Panc1 (cell line): ENCODE measurements at regions not wholly inside any gene's neighbourhood (a gene's known extent, or its start where the extent isn't known, plus 50 kb on each side); places are given as distances from the start of the nearest gene placed in this dataset.

Experiments used
- ATAC-seq: fragments of 200-7000 bp; cut with Tn5 transposase; 2 replicates; pipeline ENCODE4 v1.9.1; 2020; ENCODE audit warnings: mild to moderate bottlenecking, moderate library complexity
- BruUV-seq: library from RNA; stranded (reverse); fragments of 400-500 nt; replicated peaks from 2 replicates; lab custom pipeline; 2021; lab: Mats Ljungman, UMichigan
- CTCF ChIA-PET: fragments of 300-600 bp; sonication (Branson Sonifier 250); formaldehyde crosslinking; loops from one replicate; lab custom pipeline; 2022; ENCODE audit warnings: antibody characterized with exemption; lab: Charles Lee
- POLR2A ChIA-PET: fragments of 300-600 bp; sonication (Branson Sonifier 250); formaldehyde crosslinking; loops from one replicate; lab custom pipeline; 2022; ENCODE audit warnings: antibody characterized with exemption; lab: Charles Lee
- DNase-seq: peaks from one replicate; pipeline ENCODE4 v3.0.0-alpha.2; 2010; ENCODE audit warnings: low read depth, low spot score
- H3K27ac ChIP-seq: 2 replicates; pipeline ENCODE4 v1.5.1; 2011; ENCODE audit warnings: mild to moderate bottlenecking, low read length, inconsistent platforms
- H3K27me3 ChIP-seq: fragments of 200-500 bp; sonication (Bioruptor generic); 2 replicates; pipeline ENCODE4 v1.6.0; 2014; ENCODE audit warnings: low read length, inconsistent platforms; ENCODE audit not compliant: control insufficient read depth, insufficient read depth
- H3K36me3 ChIP-seq: fragments of 200-500 bp; sonication (Bioruptor generic); 2 replicates; pipeline ENCODE4 v1.5.1; 2014; ENCODE audit warnings: inconsistent platforms, mild to moderate bottlenecking, low read length, moderate library complexity; ENCODE audit not compliant: control insufficient read depth, insufficient read depth
- H3K4me1 ChIP-seq: 2 replicates; pipeline ENCODE4 v1.5.1; 2011; ENCODE audit warnings: inconsistent platforms, mild to moderate bottlenecking, low read length, moderate library complexity; ENCODE audit not compliant: control insufficient read depth, insufficient read depth
- H3K4me3 ChIP-seq, 2 experiments: 2 replicates each; pipeline ENCODE4 v1.5.1; 2011 to 2012; ENCODE audit warnings: low read depth in 2 of 2, low read length in 2 of 2, mild to moderate bottlenecking in 2 of 2, inconsistent platforms in 1 of 2, moderate library complexity in 1 of 2
- H3K9me3 ChIP-seq: fragments of 200-500 bp; sonication (Bioruptor generic); 2 replicates; pipeline ENCODE4 v1.5.1; 2014; ENCODE audit warnings: low read depth, mild to moderate bottlenecking, inconsistent platforms, low read length, moderate library complexity; ENCODE audit not compliant: control insufficient read depth, insufficient read depth
- CTCF ChIP-seq: fragments of 450-650 bp; IDR thresholded peaks from 2 replicates; pipeline ENCODE4 v1.5.1; 2017; ENCODE audit warnings: mild to moderate bottlenecking
- POLR2AphosphoS5 ChIP-seq: IDR thresholded peaks from 2 replicates; pipeline ENCODE4 v1.6.1; 2012; ENCODE audit warnings: mild to moderate bottlenecking, low read depth, low read length, moderate library complexity
- REST ChIP-seq, 2 experiments: IDR thresholded peaks; 2 replicates each; pipeline ENCODE4 v1.6.1; 2011 to 2012; ENCODE audit warnings: low read depth in 2 of 2, control low read depth in 1 of 2, low read length in 1 of 2, mild to moderate bottlenecking in 1 of 2, moderate library complexity in 1 of 2; ENCODE audit not compliant: insufficient read depth in 1 of 2
- SIN3A ChIP-seq: IDR thresholded peaks from 2 replicates; pipeline ENCODE4 v1.6.1; 2012; ENCODE audit warnings: low read depth, mild to moderate bottlenecking, low read length, moderate library complexity, borderline replicate concordance; ENCODE audit not compliant: insufficient read depth
- TCF7L2 ChIP-seq: IDR thresholded peaks from 2 replicates; pipeline ENCODE4 v1.6.1; 2011; ENCODE audit warnings: mild to moderate bottlenecking, low read depth, low read length, inconsistent platforms
- in situ Hi-C: cut with HindIII; loops from 2 replicates; pipeline ENCODE4 v1.10.0; 2016; ENCODE audit warnings: low sequenced_read_pairs, low pct_unique_long_range_greater_than_20kb
- intact Hi-C: fragments of 100-400 bp; cut with micrococcal nuclease; formaldehyde crosslinking; loops from one replicate; pipeline ENCODE4 v1.10.0; 2022; ENCODE audit not compliant: unreplicated experiment

DNA sequence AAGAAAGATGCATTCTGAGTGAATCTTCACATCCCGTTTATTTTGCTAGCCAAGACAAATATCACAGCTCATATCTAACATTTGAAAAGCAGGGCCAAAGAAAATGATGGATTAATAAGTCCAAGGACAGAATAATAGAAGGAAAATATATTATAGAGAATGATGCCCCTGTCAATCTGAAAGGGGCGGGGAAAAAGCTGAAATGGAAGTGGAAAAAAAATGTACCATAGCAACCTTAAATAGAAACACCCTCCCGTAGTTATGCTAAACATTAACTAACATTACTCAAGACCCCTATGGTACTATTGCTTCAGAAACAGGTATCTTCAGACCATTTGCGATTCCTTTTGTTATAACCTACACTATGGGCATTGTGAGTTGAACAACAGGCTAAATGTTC is 67.7 kb upstream of the SMARCA2 start:
- in situ Hi-C loops, result no loop called here
- intact Hi-C loops, result no loop called here
- no TSS peak for BruUV-seq
- Histone ChIP-seq H3K4me1 (no peaks in the 10 kb centered on the region), H3K4me3 (no peak overlapping the region), H3K27ac (no peak overlapping the region), H3K9me3 (no peaks in the 10 kb centered on the region), H3K36me3 (no peaks in the 10 kb centered on the region), H3K27me3 (no peaks in the 10 kb centered on the region)
- ATAC-seq (no peak), DNase-seq (no peak)
- CTCF ChIA-PET, result no interaction called here
- TF ChIP-seq REST (IDR thresholded peaks at IDR 0.05; ENCODE audit: insufficient read depth in 1 of 2, low read depth in 2 of 2, low read length in 1 of 2) (no peak), SIN3A (no peak), TCF7L2 (no peak), POLR2AphosphoS5 (no peak), CTCF (no peak)
- POLR2A ChIA-PET, result no interaction called here

DNA sequence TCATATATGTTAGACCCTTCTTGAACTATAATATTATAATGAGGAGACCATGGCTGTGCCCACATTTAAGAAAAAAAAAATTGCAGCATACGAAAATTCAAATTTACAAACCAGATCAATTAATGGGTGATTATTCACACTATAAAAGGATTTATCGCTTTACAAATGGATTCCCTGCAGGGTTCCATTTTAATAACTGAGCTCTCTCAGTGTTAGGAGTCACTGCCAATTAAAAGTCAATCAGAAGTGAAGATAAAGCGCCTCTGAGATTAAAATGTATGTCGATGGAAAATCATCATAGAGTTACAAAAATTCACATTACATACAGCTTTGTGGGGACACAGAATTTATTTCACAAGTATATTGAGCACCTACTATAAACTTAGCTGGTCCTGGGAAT is 66.6 kb upstream of the SMARCA2 start:
- ChIA-PET CTCF (no interaction called here), POLR2A (no interaction called here)
- Histone ChIP-seq H3K4me1 (no peaks in the 10 kb centered on the region), H3K27ac (no peak overlapping the region), H3K9me3 (no peaks in the 10 kb centered on the region), H3K36me3 (no peaks in the 10 kb centered on the region), H3K4me3 (no peak overlapping the region), H3K27me3 (no peaks in the 10 kb centered on the region)
- no peak for DNase-seq
- intact Hi-C loops, result no loop called here
- TF ChIP-seq REST (IDR thresholded peaks at IDR 0.05; ENCODE audit: insufficient read depth in 1 of 2, low read depth in 2 of 2, low read length in 1 of 2) (no peak), TCF7L2 (no peak), POLR2AphosphoS5 (no peak), CTCF (no peak), SIN3A (no peak)
- no peak for ATAC-seq
- no TSS peak for BruUV-seq
- in situ Hi-C loops, result no loop called here
